ENCODE measurements at regions not wholly inside any gene's neighbourhood (a gene's known extent, or its start where the extent isn't known, plus 50 kb on each side); places are given as distances from the start of the nearest gene placed in this dataset.

GRCh38 chr6:149234051-149234962, 83.2 kb upstream of the TAB2 start:
- 79 to 88% methylated on average over 7 of the region's 7 CpGs for WGBS, 2 donors
- H3K36me3 ChIP-seq: no peaks in the 10 kb centered on the region
- H3K9me3 ChIP-seq: no peaks in the 10 kb centered on the region
- no peak for DNase-seq
- no peak overlapping the region for H3K4me3 ChIP-seq (replicated peaks in 1 of 3)
- intact Hi-C loops (cut with DNase I): no loop called here
- no peaks in the 10 kb centered on the region for H3K27me3 ChIP-seq
- H3K27ac ChIP-seq: no peak overlapping the region
- TF ChIP-seq CTCF (IDR thresholded peaks at IDR 0.05): no peak
- TF ChIP-seq POLR2A (IDR thresholded peaks at IDR 0.05): no peak
- H3K4me1 ChIP-seq: no peaks in the 10 kb centered on the region

GRCh38 chr6:149235130-149235561, 82.4 kb upstream of the TAB2 start:
- H3K36me3 ChIP-seq: no peaks in the 10 kb centered on the region
- no peaks in the 10 kb centered on the region for H3K4me1 ChIP-seq
- intact Hi-C loops (cut with DNase I): no loop called here
- TF ChIP-seq CTCF (IDR thresholded peaks at IDR 0.05) (no peak), POLR2A (IDR thresholded peaks at IDR 0.05) (no peak)
- no peaks in the 10 kb centered on the region for H3K27me3 ChIP-seq
- DNase-seq: no peak
- H3K27ac ChIP-seq: no peak overlapping the region
- no peaks in the 10 kb centered on the region for H3K9me3 ChIP-seq
- no peak overlapping the region for H3K4me3 ChIP-seq (replicated peaks in 1 of 3)
- WGBS, 2 donors: 70 to 85% methylated on average over 3 of the region's 3 CpGs

GRCh38 chr6:149236589-149236988, 80.9 kb upstream of the TAB2 start:
- Histone ChIP-seq H3K4me3 (replicated peaks in 1 of 3) (no peak overlapping the region), H3K36me3 (no peaks in the 10 kb centered on the region), H3K27ac (no peak overlapping the region), H3K9me3 (no peaks in the 10 kb centered on the region), H3K27me3 (no peaks in the 10 kb centered on the region), H3K4me1 (no peaks in the 10 kb centered on the region)
- intact Hi-C loops (cut with DNase I): no loop called here
- no peak for TF ChIP-seq POLR2A (IDR thresholded peaks at IDR 0.05)
- no peak for TF ChIP-seq CTCF (IDR thresholded peaks at IDR 0.05)
- no peak for DNase-seq

- intact Hi-C loops (cut with DNase I): no loop called here
- H3K4me1 ChIP-seq: no peaks in the 10 kb centered on the region
- no peaks in the 10 kb centered on the region for H3K9me3 ChIP-seq
- WGBS, 2 donors: 92 to 96% methylated on average over 6 of the region's 6 CpGs
- H3K27me3 ChIP-seq: no peaks in the 10 kb centered on the region
- TF ChIP-seq CTCF (IDR thresholded peaks at IDR 0.05): no peak
- no peak for TF ChIP-seq POLR2A (IDR thresholded peaks at IDR 0.05)
- no peak overlapping the region for H3K4me3 ChIP-seq (replicated peaks in 1 of 3)
- no peak overlapping the region for H3K27ac ChIP-seq
- no peak for DNase-seq
- H3K36me3 ChIP-seq: no peaks in the 10 kb centered on the region
Measured at GRCh38 chr6:149237464-149237863, 80.0 kb upstream of the TAB2 start.

- no peak overlapping the region for H3K4me3 ChIP-seq (replicated peaks in 1 of 3)
- no peaks in the 10 kb centered on the region for H3K4me1 ChIP-seq
- no peaks in the 10 kb centered on the region for H3K36me3 ChIP-seq
- H3K9me3 ChIP-seq: no peaks in the 10 kb centered on the region
- intact Hi-C loops (cut with DNase I): no loop called here
- 91 to 92% methylated on average over 6 of the region's 6 CpGs for WGBS, 2 donors
- H3K27me3 ChIP-seq: no peaks in the 10 kb centered on the region
- H3K27ac ChIP-seq: no peak overlapping the region
- DNase-seq: no peak
- TF ChIP-seq POLR2A (IDR thresholded peaks at IDR 0.05) (no peak), CTCF (IDR thresholded peaks at IDR 0.05) (no peak)
Measured at GRCh38 chr6:149239573-149240209, 77.8 kb upstream of the TAB2 start.

All from thyroid gland (tissue), 4 donors.